ENCODE measurements at regions not wholly inside any gene's neighbourhood (a gene's known extent, or its start where the extent isn't known, plus 50 kb on each side); places are given as distances from the start of the nearest gene placed in this dataset.

DNA sequence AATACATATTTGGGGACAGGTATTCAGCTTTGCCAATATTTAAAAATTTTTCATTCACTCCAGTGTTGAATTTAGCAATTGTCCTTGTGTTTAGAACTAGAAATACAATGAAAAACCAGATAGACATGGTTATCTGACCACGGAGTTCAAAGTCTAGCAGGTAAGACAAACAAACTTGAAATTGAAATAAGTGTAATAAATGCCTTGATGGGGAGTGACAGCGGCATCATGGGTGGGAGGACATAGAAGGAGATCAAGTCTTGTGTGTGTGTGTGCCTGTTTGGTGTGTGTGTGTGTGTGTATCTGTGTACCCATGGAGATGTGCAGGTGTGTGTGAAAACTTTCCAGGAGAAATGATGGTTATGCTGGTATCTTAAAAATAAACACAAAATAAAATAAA is 750.0 kb upstream of the CITED2 start:
- Histone ChIP-seq H3K9me2 (ENCODE audit: insufficient read depth, low read length) (no peaks in the 10 kb centered on the region), H3F3A (ENCODE audit: insufficient read depth, low read length, poor library complexity, severe bottlenecking) (no peaks in the 10 kb centered on the region), H3K4me2 (ENCODE audit: low read length) (no peak overlapping the region), H3K79me2 (replicated peaks; ENCODE audit: insufficient read depth, low read length) (no peaks in the 10 kb centered on the region), H3K4me3 (ENCODE audit: low read length) (no peak overlapping the region), H3K27ac (ENCODE audit: low read length) (no peak overlapping the region), H2AFZ (ENCODE audit: low read depth, low read length) (no peak overlapping the region), H3K36me3 (ENCODE audit: insufficient read depth, low read length) (no peaks in the 10 kb centered on the region), H3K27me3 (ENCODE audit: insufficient read depth, low read depth, low read length) (no peaks in the 10 kb centered on the region), H3K9ac (ENCODE audit: low read length) (no peak overlapping the region), H3K9me3 (ENCODE audit: low read length) (no peaks in the 10 kb centered on the region), H4K20me1 (ENCODE audit: insufficient read depth) (no peaks in the 10 kb centered on the region)
- TF ChIP-seq, protein P1, sequence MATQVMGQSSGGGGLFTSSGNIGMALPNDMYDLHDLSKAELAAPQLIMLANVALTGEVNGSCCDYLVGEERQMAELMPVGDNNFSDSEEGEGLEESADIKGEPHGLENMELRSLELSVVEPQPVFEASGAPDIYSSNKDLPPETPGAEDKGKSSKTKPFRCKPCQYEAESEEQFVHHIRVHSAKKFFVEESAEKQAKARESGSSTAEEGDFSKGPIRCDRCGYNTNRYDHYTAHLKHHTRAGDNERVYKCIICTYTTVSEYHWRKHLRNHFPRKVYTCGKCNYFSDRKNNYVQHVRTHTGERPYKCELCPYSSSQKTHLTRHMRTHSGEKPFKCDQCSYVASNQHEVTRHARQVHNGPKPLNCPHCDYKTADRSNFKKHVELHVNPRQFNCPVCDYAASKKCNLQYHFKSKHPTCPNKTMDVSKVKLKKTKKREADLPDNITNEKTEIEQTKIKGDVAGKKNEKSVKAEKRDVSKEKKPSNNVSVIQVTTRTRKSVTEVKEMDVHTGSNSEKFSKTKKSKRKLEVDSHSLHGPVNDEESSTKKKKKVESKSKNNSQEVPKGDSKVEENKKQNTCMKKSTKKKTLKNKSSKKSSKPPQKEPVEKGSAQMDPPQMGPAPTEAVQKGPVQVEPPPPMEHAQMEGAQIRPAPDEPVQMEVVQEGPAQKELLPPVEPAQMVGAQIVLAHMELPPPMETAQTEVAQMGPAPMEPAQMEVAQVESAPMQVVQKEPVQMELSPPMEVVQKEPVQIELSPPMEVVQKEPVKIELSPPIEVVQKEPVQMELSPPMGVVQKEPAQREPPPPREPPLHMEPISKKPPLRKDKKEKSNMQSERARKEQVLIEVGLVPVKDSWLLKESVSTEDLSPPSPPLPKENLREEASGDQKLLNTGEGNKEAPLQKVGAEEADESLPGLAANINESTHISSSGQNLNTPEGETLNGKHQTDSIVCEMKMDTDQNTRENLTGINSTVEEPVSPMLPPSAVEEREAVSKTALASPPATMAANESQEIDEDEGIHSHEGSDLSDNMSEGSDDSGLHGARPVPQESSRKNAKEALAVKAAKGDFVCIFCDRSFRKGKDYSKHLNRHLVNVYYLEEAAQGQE (IDR thresholded peaks at IDR 0.05; ENCODE audit: borderline replicate concordance), result no peak
- TF ChIP-seq TAF1 (IDR thresholded peaks at IDR 0.05; ENCODE audit: low read depth) (no peak), EP300 (conservative IDR thresholded peaks at IDR 0.05; ENCODE audit: poor library complexity, severe bottlenecking) (no peak), EZH2 (IDR thresholded peaks at IDR 0.05; ENCODE audit: borderline replicate concordance, insufficient read depth, low read length, poor library complexity, severe bottlenecking) (no peak), POLR2AphosphoS5 (IDR thresholded peaks at IDR 0.05) (no peak), SMC3 (conservative IDR thresholded peaks at IDR 0.05; ENCODE audit: poor library complexity) (no peak), RAD21 (conservative IDR thresholded peaks at IDR 0.05) (no peak), MXI1 (conservative IDR thresholded peaks at IDR 0.05; ENCODE audit: poor library complexity, severe bottlenecking) (no peak)
- TF ChIP-seq, protein P2, sequence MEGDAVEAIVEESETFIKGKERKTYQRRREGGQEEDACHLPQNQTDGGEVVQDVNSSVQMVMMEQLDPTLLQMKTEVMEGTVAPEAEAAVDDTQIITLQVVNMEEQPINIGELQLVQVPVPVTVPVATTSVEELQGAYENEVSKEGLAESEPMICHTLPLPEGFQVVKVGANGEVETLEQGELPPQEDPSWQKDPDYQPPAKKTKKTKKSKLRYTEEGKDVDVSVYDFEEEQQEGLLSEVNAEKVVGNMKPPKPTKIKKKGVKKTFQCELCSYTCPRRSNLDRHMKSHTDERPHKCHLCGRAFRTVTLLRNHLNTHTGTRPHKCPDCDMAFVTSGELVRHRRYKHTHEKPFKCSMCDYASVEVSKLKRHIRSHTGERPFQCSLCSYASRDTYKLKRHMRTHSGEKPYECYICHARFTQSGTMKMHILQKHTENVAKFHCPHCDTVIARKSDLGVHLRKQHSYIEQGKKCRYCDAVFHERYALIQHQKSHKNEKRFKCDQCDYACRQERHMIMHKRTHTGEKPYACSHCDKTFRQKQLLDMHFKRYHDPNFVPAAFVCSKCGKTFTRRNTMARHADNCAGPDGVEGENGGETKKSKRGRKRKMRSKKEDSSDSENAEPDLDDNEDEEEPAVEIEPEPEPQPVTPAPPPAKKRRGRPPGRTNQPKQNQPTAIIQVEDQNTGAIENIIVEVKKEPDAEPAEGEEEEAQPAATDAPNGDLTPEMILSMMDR (IDR thresholded peaks at IDR 0.05; ENCODE audit: poor library complexity, severe bottlenecking), result no peak

DNA sequence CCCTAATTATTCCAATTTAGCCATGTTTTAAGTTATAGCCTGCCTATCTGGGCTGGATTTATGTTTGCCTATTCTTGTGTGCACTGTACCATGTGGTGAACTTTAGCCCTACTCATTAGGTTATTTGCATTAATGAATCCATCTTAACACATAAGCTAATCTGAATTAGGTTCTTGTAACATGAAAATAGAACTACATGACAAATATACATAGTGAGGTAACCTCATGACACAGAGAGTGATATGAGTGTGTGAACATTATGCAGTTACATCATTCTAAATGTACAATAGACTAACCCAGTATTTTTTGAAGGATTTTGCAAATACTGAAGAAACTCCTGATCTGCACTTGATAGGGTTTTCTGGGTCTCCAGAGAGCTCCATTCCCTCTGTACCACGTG is 733.7 kb upstream of the CITED2 start:
- H3K9ac ChIP-seq (ENCODE audit: low read length), result no peak overlapping the region
- H3K36me3 ChIP-seq (ENCODE audit: insufficient read depth, low read length), result no peaks in the 10 kb centered on the region
- no peaks in the 10 kb centered on the region for H3F3A ChIP-seq (ENCODE audit: insufficient read depth, low read length, poor library complexity, severe bottlenecking)
- H3K27me3 ChIP-seq (ENCODE audit: insufficient read depth, low read depth, low read length), result no peaks in the 10 kb centered on the region
- no peak overlapping the region for H3K4me2 ChIP-seq (ENCODE audit: low read length)
- TF ChIP-seq, protein P2 (IDR thresholded peaks at IDR 0.05; ENCODE audit: poor library complexity, severe bottlenecking), result no peak
- no peak for TF ChIP-seq MXI1 (conservative IDR thresholded peaks at IDR 0.05; ENCODE audit: poor library complexity, severe bottlenecking)
- no peak for TF ChIP-seq EZH2 (IDR thresholded peaks at IDR 0.05; ENCODE audit: borderline replicate concordance, insufficient read depth, low read length, poor library complexity, severe bottlenecking)
- TF ChIP-seq, protein P1 (IDR thresholded peaks at IDR 0.05; ENCODE audit: borderline replicate concordance), result no peak
- H3K9me2 ChIP-seq (ENCODE audit: insufficient read depth, low read length), result no peaks in the 10 kb centered on the region
- H3K9me3 ChIP-seq (ENCODE audit: low read length), result no peaks in the 10 kb centered on the region
- no peaks in the 10 kb centered on the region for H4K20me1 ChIP-seq (ENCODE audit: insufficient read depth)
- no peaks in the 10 kb centered on the region for H3K79me2 ChIP-seq (replicated peaks; ENCODE audit: insufficient read depth, low read length)
- H3K4me3 ChIP-seq (ENCODE audit: low read length), result no peak overlapping the region
- no peak overlapping the region for H3K27ac ChIP-seq (ENCODE audit: low read length)
- no peak overlapping the region for H2AFZ ChIP-seq (ENCODE audit: low read depth, low read length)

Data from neural cell (in vitro differentiated cells).